DND-41 (cell line): ENCODE measurements at regions not wholly inside any gene's neighbourhood (a gene's known extent, or its start where the extent isn't known, plus 50 kb on each side); places are given as distances from the start of the nearest gene placed in this dataset.

Source experiments
- ATAC-seq: fragments of 200-7000 bp; cut with Tn5 transposase; 3 replicates; pipeline ENCODE4 v1.9.1; 2021; ENCODE audit warnings: low read depth; ENCODE audit not compliant: insufficient read depth
- DNase-seq: peaks from one replicate; pipeline ENCODE4 v3.0.0-alpha.2; 2020
- H2AFZ ChIP-seq: 2 replicates; pipeline ENCODE4 v1.6.0; 2012; ENCODE audit warnings: low read depth, low read length
- H3K27ac ChIP-seq: 2 replicates; pipeline ENCODE4 v1.5.1; 2012; ENCODE audit warnings: low read length, inconsistent platforms
- H3K27me3 ChIP-seq: fragments of 200-600 bp; sonication (generic); 2 replicates; pipeline ENCODE4 v1.6.0; 2012; ENCODE audit warnings: low read length, mild to moderate bottlenecking, inconsistent platforms; ENCODE audit not compliant: insufficient read depth, poor library complexity
- H3K36me3 ChIP-seq: 2 replicates; pipeline ENCODE4 v1.5.1; 2012; ENCODE audit warnings: low read length, inconsistent platforms; ENCODE audit not compliant: insufficient read depth
- H3K4me1 ChIP-seq: 2 replicates; pipeline ENCODE4 v1.5.1; 2012; ENCODE audit warnings: mild to moderate bottlenecking, low read length; ENCODE audit not compliant: insufficient read depth
- H3K4me2 ChIP-seq: 2 replicates; pipeline ENCODE4 v1.6.0; 2012; ENCODE audit warnings: mild to moderate bottlenecking, moderate library complexity, low read length, inconsistent platforms; ENCODE audit not compliant: insufficient read depth
- H3K4me3 ChIP-seq, 2 experiments: fragments of 200-600 bp in 1 of 2; shearing (Covaris generic) in 1 of 2; 2 replicates each; pipeline ENCODE4 v1.5.1; 2012 to 2016; ENCODE audit warnings: inconsistent platforms in 2 of 2, low read length in 2 of 2, mild to moderate bottlenecking in 2 of 2, low read depth in 1 of 2, moderate library complexity in 1 of 2
- H3K79me2 ChIP-seq: 2 replicates; pipeline ENCODE4 v1.6.0; 2012; ENCODE audit warnings: low read length, inconsistent platforms; ENCODE audit not compliant: insufficient read depth
- H3K9ac ChIP-seq: 2 replicates; pipeline ENCODE4 v1.6.0; 2012; ENCODE audit warnings: low read depth, mild to moderate bottlenecking, inconsistent platforms, low read length, moderate library complexity
- H3K9me3 ChIP-seq: 2 replicates; pipeline ENCODE4 v1.5.1; 2012; ENCODE audit warnings: low read length, moderate library complexity, mild to moderate bottlenecking, inconsistent platforms; ENCODE audit not compliant: insufficient read depth, severe bottlenecking
- H4K20me1 ChIP-seq: 2 replicates; pipeline ENCODE4 v1.6.0; 2012; ENCODE audit warnings: low read length; ENCODE audit not compliant: insufficient read depth
- CTCF ChIP-seq: IDR thresholded peaks from 2 replicates; pipeline ENCODE4 v1.5.1; 2012; ENCODE audit warnings: borderline replicate concordance, low read length, moderate library complexity, mild to moderate bottlenecking; ENCODE audit not compliant: poor library complexity, severe bottlenecking; ENCODE audit errors: extremely low read depth
- EZH2 ChIP-seq: IDR thresholded peaks from 3 replicates; pipeline ENCODE4 v1.6.1; 2012; ENCODE audit warnings: borderline replicate concordance, low read depth, mild to moderate bottlenecking, moderate library complexity, low read length, inconsistent platforms; ENCODE audit not compliant: severe bottlenecking

GRCh38 chr5:68060382-68060781, 155.2 kb upstream of the PIK3R1 start:
- H3K4me1 ChIP-seq = no peaks in the 10 kb centered on the region
- no peaks in the 10 kb centered on the region for H3K9me3 ChIP-seq
- H3K79me2 ChIP-seq = no peaks in the 10 kb centered on the region
- H3K27me3 ChIP-seq = no peaks in the 10 kb centered on the region
- no peak for TF ChIP-seq CTCF
- TF ChIP-seq EZH2 = no peak
- no peak overlapping the region for H3K4me2 ChIP-seq
- H3K27ac ChIP-seq = no peak overlapping the region
- no peak for DNase-seq
- H2AFZ ChIP-seq = no peak overlapping the region
- ATAC-seq = no peak
- no peak overlapping the region for H3K4me3 ChIP-seq
- H4K20me1 ChIP-seq = no peaks in the 10 kb centered on the region
- H3K9ac ChIP-seq = no peak overlapping the region
- no peaks in the 10 kb centered on the region for H3K36me3 ChIP-seq

- Histone ChIP-seq H3K4me3 (no peak overlapping the region), H3K27ac (no peak overlapping the region), H3K79me2 (no peaks in the 10 kb centered on the region), H3K4me1 (no peaks in the 10 kb centered on the region), H3K4me2 (no peak overlapping the region), H2AFZ (no peak overlapping the region), H3K9ac (no peak overlapping the region), H3K36me3 (no peaks in the 10 kb centered on the region), H4K20me1 (no peaks in the 10 kb centered on the region), H3K27me3 (no peaks in the 10 kb centered on the region), H3K9me3 (no peaks in the 10 kb centered on the region)
- TF ChIP-seq EZH2 (no peak), CTCF (no peak)
- ATAC-seq (no peak), DNase-seq (no peak)
Measured at GRCh38 chr5:68057191-68057590, 158.4 kb upstream of the PIK3R1 start.

- ATAC-seq = no peak
- no peak overlapping the region for H3K27ac ChIP-seq
Measured at GRCh38 chr5:68055686-68056085, 159.9 kb upstream of the PIK3R1 start.

More at GRCh38 chr5:68055686-68056085, 159.9 kb upstream of the PIK3R1 start:
- H3K4me1 ChIP-seq = no peaks in the 10 kb centered on the region
- DNase-seq = no peak
- H3K4me3 ChIP-seq = no peak overlapping the region
- no peaks in the 10 kb centered on the region for H4K20me1 ChIP-seq
- no peaks in the 10 kb centered on the region for H3K36me3 ChIP-seq
- TF ChIP-seq EZH2 (no peak), CTCF (no peak)
- H2AFZ ChIP-seq = no peak overlapping the region
- no peaks in the 10 kb centered on the region for H3K79me2 ChIP-seq
- H3K27me3 ChIP-seq = no peaks in the 10 kb centered on the region
- H3K9ac ChIP-seq = no peak overlapping the region
- no peaks in the 10 kb centered on the region for H3K9me3 ChIP-seq
- no peak overlapping the region for H3K4me2 ChIP-seq
